T-helper 2 cell treated with Interferon-gamma antibody and Interleukin-4, amounts not matched to agents 100 ng/mL and 5 ng/mL, for 36 hours (primary cell): ENCODE measurements at regions not wholly inside any gene's neighbourhood (a gene's known extent, or its start where the extent isn't known, plus 50 kb on each side); places are given as distances from the start of the nearest gene placed in this dataset.

ENCODE experiments used
- intact Hi-C: fragments of 100-400 bp; cut with micrococcal nuclease; formaldehyde crosslinking; loops from one replicate; pipeline ENCODE4 v1.15.1; 2023

DNA sequence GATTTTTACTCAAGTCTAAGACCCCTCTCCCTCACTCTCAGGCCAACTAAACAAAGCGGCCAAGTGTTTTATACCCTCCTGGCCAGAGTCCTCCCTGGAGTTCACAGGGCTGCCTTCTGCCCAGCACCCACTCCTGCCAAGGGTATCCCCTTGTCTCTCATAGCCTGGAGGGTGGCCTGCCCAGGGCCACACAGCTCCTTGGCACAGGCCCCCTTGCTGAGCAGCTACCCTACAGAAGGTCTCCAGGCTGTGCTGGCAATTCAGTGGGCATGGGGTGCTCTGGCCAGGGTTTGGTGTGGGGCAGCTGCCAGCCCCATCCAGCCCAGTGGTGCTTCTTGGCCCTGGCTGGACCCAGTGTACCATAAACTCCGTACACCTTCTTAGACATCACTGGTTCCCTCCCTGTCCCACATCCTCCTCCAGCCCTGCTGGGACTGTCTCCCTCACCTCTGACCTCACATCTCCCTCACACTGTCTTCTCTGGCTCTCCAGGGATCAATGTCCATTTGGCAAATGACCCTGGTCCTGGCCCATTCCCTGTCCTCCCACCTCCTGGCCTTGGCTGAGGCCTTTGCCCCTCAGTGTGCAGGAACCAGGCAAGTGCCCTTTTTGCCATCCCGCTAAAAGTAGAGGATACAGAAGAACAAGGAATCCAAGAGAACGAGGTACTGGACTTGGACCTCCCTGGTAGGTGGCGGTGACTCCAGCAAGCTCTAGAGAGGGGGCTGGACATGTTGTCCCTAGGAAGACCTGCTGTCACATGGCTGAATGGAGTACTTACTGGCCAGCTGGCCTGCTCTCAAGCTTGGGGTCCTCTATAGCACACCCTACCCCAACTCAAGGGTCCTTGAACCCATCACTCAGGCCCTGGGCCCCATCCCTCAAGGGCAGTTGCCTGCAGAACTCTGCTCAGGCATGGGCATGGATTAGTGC is 50.0 kb upstream of the TRPM1 start:
- intact Hi-C loops, result no loop called here

GRCh38 chr15:31153531-31153930 is 52.0 kb upstream of the TRPM1 start:
- intact Hi-C loops, result no loop called here

DNA sequence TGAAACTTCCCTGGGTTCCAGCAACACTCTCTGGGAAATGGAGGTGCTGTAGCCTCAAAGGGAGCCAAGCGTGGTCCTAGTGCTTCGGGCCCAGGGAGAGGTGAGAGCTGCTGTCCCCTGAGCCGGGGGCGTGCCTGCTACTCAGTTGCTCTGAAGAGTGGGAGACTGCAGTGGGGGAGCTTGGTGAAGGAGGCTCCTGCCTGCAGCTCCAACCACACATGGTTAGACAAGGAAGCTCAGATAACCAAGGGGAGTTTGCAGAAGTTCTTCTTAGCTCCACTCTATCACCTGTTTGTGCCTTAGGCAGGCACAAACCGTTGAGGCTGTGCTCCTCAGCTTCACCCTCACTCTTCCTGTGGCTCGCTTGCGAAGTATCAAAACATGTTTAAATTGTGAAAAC is 53.6 kb upstream of the TRPM1 start:
- intact Hi-C loops, result no loop called here

DNA sequence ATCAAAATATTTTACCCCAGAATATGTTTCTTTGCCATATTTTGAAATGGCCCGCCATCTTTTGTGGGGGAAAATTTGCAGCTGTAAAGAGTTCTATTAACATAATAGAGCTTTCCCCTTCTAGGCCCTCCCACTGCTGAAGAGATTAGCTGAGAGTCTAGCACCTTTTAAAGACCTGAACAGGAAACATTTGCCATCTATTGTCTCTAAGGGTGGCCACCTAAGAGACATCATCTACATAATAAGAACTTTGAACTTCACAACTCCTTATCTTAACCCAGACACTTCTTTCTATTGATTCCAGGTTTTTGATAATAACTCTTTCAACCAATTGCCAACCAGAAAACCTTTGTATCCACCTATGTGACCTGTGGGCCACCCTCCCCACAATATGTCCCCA is 54.7 kb upstream of the TRPM1 start:
- intact Hi-C loops, result no loop called here

DNA sequence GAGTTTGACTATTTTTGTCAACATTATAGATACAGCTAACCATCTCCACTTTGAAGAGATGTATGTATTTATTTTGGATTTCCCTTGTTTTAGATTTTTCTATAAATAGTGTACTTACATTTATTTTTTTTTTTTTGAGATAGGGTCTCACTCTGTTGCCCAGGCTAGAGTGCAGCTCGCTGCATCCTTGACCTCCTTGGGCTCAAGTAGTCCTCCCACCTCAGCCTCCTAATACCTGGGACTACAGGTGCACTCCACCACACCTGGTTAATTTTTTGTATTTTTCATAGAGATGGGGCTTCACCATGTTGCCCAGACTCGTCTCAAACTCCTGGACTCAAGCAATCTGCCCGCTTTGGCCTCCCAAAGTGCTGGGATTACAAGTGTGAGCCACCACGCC is 55.3 kb upstream of the TRPM1 start:
- intact Hi-C loops, result no loop called here

DNA sequence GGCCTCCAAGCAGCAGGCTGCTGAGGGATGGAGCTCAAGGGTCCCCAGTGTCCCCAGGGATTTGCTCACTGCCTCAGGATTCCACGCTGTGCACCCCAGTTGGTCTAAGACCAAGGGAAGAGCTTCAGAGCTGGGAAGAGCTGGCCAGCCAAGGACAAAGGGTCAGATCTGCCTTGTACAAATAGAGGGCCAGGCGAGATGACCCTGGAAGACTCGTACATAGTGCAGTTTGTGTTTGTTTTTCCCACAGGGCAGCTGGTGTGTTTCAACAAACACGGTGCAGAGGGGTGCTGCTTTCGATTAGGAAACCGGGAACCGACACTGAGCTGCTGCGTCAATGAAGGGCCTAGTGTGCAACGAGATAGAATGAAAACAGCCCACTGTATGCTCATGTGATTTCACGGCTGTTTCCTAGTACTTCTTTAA is 56.1 kb upstream of the TRPM1 start:
- intact Hi-C loops, result no loop called here

GRCh38 chr15:31158858-31159569 is 57.5 kb upstream of the TRPM1 start:
- intact Hi-C loops, result no loop called here

DNA sequence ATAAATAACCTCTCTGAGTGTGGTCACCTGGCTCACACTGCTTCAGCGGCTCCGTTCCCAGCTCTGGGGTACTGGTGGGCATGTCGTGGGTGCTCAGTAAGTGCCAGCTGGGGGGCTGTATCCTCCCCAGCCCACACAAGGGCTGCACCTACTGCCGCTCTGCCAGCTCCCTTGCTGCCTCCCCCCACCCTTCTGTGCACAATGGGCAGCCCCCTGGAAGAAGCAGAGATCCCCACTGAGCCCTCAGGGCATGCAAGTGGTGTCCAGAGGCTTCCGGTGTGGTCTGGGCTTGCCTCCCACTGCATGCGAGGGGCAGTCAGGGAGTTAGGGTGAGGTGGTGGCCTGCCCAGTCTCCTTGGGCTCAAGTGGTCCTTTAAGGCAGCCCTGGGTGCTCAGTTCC is 58.3 kb upstream of the TRPM1 start:
- intact Hi-C loops, result no loop called here

DNA sequence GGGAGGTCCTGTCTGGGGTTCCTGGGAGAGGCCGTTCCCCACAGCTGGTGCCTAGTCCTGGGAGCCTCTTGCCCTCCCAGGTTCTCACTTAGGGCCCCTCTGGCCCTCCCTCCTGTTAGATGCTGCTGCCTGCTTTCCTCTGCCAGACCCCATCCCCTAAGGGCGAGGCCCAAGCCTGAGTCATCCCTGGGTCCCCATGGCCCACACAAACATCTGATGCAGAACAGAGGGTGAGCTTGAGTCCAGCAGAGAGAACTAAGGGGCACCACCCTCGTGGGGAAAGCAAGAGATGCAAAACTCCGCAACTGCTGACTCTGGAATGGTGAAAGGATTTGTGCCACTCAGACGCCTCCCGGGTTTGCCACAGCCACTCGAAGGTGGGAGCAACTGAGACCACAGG is 58.8 kb upstream of the TRPM1 start:
- intact Hi-C loops, result no loop called here

DNA sequence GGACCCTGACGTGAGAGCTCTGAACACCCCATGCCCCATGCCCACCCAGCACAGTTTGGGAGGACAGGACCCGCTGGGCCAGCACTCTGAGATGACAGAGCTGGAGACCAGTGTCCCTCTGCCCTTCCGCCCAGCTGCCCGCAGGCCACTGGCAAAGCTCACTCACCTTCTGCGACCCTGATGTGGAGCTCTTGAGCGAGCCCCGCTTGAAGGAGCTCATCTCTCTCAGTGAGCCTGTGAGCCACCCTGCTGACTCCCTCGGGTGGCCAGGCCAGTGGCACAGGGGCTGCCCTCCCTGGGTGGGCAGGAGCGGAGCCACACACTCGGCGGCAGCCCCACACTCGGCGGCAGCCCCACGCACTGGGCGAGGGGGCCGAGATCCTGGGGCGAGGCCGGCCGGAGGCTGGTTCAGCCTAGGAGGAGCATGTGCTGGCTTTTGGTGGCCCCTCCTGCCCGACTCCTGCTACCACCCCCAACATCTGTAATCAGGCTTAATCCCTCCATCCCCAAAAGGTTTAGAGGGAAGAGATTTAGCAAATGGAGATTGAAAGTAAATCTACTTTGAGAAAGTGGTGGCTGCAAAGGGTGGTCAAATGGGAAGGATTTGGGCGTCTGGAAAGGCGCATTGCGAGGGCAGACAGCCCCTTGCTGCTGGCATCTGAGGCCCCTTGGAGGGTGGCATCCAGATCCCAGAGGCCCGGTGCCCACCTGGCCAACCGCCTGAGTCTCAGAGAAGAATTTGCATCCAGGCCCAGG is 59.4 kb upstream of the TRPM1 start:
- intact Hi-C loops, result no loop called here

DNA sequence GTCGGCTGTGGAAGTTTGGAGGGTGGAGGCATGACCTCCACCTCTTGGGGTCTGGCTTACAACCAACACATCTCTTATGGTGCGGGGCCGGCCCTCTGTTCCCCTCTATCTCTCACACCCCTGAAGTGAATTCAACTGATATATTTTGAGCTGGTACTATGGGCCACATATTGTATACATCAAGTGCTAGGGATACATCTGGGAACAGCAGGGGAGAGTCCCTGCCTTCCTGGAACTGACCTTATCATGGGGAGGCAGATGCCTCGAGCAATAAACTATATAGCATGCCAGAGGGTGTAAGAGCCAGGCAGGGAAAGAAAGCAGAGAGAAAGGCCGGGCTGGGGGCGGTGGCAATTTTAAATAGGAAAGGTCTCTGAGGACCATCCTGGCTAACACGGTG is 60.4 kb upstream of the TRPM1 start:
- intact Hi-C loops, result no loop called here

- intact Hi-C loops, result no loop called here
Observed at GRCh38 chr15:31162721-31163510, 61.4 kb upstream of the TRPM1 start.

- intact Hi-C loops, result no loop called here
Observed at GRCh38 chr15:31163769-31164572, 62.4 kb upstream of the TRPM1 start.

GRCh38 chr15:31164573-31164912 is 63.0 kb upstream of the TRPM1 start:
- intact Hi-C loops, result no loop called here

DNA sequence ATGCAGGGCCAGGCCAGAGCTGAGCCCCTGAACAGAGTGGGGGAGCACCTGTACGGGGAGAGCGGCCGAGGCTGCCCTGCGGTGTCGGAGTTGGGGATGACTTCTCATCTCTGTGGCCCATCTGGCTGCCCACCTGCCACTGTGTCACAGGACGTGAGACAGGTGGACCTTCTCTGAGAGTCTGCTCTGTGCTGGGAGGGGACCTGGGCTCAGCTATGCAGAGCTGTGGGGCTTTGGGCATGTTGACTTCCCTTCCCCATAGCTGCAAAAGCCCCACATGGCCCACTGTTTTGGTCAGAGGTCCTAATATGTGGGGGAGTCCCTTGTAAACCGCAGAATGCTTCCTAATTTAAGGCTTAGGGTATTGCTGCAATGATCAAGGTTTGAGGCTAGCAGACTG is 68.0 kb upstream of the TRPM1 start:
- intact Hi-C loops, result no loop called here

GRCh38 chr15:31171731-31172130 is 70.2 kb upstream of the TRPM1 start:
- intact Hi-C loops, result no loop called here

GRCh38 chr15:31172606-31173005 is 71.1 kb upstream of the TRPM1 start:
- intact Hi-C loops, result no loop called here

DNA sequence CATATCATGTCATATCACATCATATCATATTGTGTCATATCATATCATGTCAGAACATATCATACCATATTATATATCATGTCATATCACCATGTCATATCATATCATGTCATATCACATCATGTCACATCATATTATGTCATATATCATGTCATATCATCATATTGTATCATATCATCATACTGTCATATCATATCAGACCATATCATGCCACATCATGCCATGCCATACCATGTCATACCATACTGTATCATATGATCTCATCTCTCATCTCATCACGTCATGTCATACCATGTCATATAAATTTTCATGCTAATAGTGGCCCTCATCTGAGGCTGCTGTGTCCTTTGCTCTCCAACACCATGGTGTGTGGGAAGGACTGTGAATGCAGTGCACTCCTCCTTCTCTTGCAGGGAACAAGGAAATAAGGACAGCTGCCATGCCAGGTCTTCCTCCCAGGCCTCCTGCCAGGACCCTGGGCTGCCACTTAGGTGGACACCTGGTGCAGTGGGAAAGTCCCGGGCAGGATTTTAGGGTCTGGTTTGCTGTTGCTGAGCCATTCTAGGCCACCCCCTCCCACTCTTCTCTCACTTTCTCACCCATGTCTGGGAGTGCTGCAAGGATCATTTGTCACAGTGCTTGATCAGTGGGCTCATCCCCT is 72.4 kb upstream of the TRPM1 start:
- intact Hi-C loops, result no loop called here

DNA sequence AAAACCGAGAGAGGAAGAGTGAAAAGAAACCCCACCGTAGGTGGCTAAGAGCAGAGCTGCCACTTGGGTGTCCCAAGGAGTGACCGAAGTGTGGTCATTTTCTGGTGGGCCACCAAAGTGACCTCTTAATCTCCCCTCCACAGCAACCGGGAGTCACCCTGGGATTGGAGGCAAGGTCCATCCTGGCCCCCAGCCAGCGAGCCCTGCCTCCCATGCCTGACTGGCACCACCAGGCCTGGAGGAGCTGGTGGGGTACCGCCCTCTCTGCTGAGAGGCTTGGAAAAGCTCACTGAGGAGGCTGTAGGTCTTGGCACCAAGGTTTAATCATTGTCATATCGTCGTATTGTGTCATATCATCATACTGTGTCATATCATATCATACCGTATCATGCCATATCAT is 74.0 kb upstream of the TRPM1 start:
- intact Hi-C loops, result no loop called here

DNA sequence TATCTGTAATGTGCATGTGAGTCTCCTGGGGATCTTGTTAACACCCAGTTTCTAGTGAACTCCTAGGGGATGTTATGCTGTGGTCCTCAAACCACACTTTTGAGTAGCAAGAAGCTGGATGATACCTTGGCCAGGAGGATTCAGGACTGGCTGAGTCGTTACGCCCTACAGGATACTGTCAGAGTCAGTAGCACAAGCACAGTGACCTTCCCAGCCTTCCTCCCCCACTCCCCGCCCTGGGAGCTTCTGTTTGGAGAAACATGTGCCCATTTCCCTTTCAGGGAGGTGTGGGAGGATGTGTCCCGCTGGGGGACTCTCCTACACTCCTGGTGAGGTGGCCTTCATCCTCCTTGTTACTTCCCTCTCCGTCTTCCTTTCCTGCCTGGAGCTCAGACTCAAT is 76.4 kb upstream of the TRPM1 start:
- intact Hi-C loops, result no loop called here
